DOHH2 (cell line): ENCODE measurements at regions not wholly inside any gene's neighbourhood (a gene's known extent, or its start where the extent isn't known, plus 50 kb on each side); places are given as distances from the start of the nearest gene placed in this dataset.

Source experiments
- EZH2phosphoT487 ChIP-seq: fragments of 200-600 bp; sonication (generic); IDR thresholded peaks from 2 replicates; pipeline ENCODE4 v1.6.1; 2017; ENCODE audit warnings: borderline replicate concordance, mild to moderate bottlenecking, antibody characterized with exemption, low read length, moderate library complexity, mixed read lengths
- TF ChIP-seq, protein P1 (sequence below): fragments of 200-600 bp; sonication (generic); IDR thresholded peaks from one replicate; pipeline ENCODE4 v1.5.1; 2014; ENCODE audit warnings: antibody characterized with exemption, mild to moderate bottlenecking, low read depth, low read length; ENCODE audit not compliant: poor library complexity, severe bottlenecking

DNA sequence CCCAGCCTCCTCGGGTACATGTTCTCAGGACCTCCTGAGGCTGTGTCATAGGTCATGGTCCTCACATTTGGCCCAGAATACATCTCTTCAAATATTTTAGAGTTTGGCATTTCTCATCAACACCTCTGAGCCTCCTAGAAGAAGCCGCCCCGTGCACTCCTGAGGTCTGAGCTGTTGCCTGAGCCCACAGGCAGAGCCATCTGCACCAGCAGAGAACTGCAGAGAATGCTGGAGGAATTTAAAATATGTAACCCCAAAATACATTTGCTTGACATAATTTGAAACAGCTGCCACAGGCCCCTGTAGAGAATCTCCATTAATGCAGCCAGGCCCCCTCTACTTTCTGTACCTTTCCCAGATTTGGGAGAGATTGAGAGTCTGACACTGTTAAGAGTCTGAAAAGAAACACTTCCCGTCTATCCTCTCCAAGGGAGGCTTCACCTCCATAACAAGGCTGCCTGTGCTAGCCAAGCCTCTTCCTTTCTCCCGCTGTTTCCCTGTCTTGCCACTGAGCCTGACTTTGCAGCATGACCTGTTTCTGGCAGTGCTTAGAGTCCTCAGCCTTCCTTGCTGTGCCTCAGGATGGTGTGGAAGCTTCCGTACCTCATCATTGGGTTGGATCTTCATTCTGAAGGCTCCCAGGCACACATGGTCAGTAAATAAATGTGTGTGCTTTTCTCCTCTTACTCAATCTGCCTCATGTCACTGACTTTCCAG lies 95.4 kb upstream of the SFSWAP start:
- TF ChIP-seq, protein P1, sequence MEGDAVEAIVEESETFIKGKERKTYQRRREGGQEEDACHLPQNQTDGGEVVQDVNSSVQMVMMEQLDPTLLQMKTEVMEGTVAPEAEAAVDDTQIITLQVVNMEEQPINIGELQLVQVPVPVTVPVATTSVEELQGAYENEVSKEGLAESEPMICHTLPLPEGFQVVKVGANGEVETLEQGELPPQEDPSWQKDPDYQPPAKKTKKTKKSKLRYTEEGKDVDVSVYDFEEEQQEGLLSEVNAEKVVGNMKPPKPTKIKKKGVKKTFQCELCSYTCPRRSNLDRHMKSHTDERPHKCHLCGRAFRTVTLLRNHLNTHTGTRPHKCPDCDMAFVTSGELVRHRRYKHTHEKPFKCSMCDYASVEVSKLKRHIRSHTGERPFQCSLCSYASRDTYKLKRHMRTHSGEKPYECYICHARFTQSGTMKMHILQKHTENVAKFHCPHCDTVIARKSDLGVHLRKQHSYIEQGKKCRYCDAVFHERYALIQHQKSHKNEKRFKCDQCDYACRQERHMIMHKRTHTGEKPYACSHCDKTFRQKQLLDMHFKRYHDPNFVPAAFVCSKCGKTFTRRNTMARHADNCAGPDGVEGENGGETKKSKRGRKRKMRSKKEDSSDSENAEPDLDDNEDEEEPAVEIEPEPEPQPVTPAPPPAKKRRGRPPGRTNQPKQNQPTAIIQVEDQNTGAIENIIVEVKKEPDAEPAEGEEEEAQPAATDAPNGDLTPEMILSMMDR, result no peak
- TF ChIP-seq EZH2phosphoT487, result no peak
